ENCODE measurements at regions not wholly inside any gene's neighbourhood (a gene's known extent, or its start where the extent isn't known, plus 50 kb on each side); places are given as distances from the start of the nearest gene placed in this dataset.

- Histone ChIP-seq H3K4me2 (ENCODE audit: control insufficient read depth, insufficient read depth) (no peak overlapping the region), H2AFZ (ENCODE audit: control insufficient read depth, low read depth, low read length) (no peak overlapping the region), H3K9me3 (replicated peaks; ENCODE audit: control insufficient read depth, insufficient read depth, low read length) (no peaks in the 10 kb centered on the region), H3K4me3 (no peak overlapping the region), H3K27me3 (replicated peaks in 1 of 2; ENCODE audit: control insufficient read depth in 2 of 2, insufficient read depth in 2 of 2, low read length in 1 of 2) (no peaks in the 10 kb centered on the region), H3K4me1 (ENCODE audit: control insufficient read depth, insufficient read depth, low read length) (no peaks in the 10 kb centered on the region), H4K20me1 (ENCODE audit: control insufficient read depth, insufficient read depth) (no peaks in the 10 kb centered on the region), H3K36me3 (ENCODE audit: control insufficient read depth in 2 of 2, insufficient read depth in 2 of 2, low read length in 1 of 2) (no peaks in the 10 kb centered on the region), H3K79me2 (ENCODE audit: control insufficient read depth, insufficient read depth, low read length) (no peaks in the 10 kb centered on the region), H3K9ac (ENCODE audit: control insufficient read depth, insufficient read depth, low read length) (no peak overlapping the region), H3K27ac (ENCODE audit: control insufficient read depth, insufficient read depth) (no peak overlapping the region)
- ChIA-PET POLR2A (no interaction called here), CTCF (no interaction called here), SMC1A (ENCODE audit: uncharacterized antibody, unreplicated experiment) (no interaction called here), RAD21 (ENCODE audit: unreplicated experiment) (no interaction called here)
- ATAC-seq: no peak
- no peak for FAIRE-seq
- WGBS (ENCODE audit: insufficient coverage, insufficient replicate concordance, low lambda C conversion rate, missing lambda C conversion rate): 31% methylated on average over 3 of the region's 3 CpGs
- BruUV-seq (replicated peaks): no TSS peak
- DNase-seq (ENCODE audit: low read depth, low spot score): no peak
- TF ChIP-seq, protein P1, sequence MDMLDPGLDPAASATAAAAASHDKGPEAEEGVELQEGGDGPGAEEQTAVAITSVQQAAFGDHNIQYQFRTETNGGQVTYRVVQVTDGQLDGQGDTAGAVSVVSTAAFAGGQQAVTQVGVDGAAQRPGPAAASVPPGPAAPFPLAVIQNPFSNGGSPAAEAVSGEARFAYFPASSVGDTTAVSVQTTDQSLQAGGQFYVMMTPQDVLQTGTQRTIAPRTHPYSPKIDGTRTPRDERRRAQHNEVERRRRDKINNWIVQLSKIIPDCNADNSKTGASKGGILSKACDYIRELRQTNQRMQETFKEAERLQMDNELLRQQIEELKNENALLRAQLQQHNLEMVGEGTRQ (IDR thresholded peaks at IDR 0.05; ENCODE audit: borderline replicate concordance, low read depth, low read length): no peak
- in situ Hi-C loops (cut with MboI) (no loop called here), intact Hi-C loops (cut with micrococcal nuclease; ENCODE audit: unreplicated experiment) (loop anchor here (1.0 kb wide), 1 partner anchor 9 kb away; no protein-coding TSS in a partner anchor)
Observed at GRCh38 chr1:192045131-192045530, 113.1 kb upstream of the RGS18 start.

DNA sequence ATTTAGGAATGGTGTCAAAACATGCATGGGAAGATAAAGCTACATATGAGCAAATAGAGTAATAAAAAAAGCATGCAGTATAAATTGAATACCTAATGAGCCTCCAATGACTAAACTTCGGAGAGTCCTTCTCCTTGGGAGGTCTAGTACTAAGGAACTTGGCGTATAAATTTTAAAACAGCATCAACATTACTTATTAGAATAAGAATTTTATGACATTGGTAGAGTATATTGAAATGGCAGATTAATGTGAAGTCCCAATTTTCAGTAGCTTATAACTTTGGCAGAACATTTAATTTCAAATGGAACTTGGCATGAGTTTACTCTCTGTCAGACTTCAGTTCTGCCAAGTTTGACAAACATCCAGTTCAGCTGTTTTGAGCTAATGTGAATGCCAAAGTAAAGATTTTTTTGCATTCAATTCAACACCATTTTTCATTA is 104.7 kb upstream of the RGS18 start:
- ATAC-seq: no peak

More for the DNA sequence above, 104.7 kb upstream of the RGS18 start:
- RAD21 ChIA-PET (ENCODE audit: unreplicated experiment): interaction anchor here (1.2 kb wide), 1 partner anchor 389 kb away, joined by 3 read pairs; no protein-coding TSS in a partner anchor
- CTCF ChIA-PET: interaction anchor here (0.6 kb wide), 1 partner anchor 216 kb away, joined by 3 read pairs; no protein-coding TSS in a partner anchor
- WGBS (ENCODE audit: insufficient coverage, insufficient replicate concordance, low lambda C conversion rate, missing lambda C conversion rate): 21% methylated on average over 2 of the region's 2 CpGs
- H4K20me1 ChIP-seq (ENCODE audit: control insufficient read depth, insufficient read depth): no peaks in the 10 kb centered on the region
- in situ Hi-C loops (cut with MboI): no loop called here
- DNase-seq (ENCODE audit: low read depth, low spot score): no peak
- H3K79me2 ChIP-seq (ENCODE audit: control insufficient read depth, insufficient read depth, low read length): no peaks in the 10 kb centered on the region
- H2AFZ ChIP-seq (ENCODE audit: control insufficient read depth, low read depth, low read length): no peak overlapping the region
- no TSS peak for BruUV-seq (replicated peaks)
- no peaks in the 10 kb centered on the region for H3K36me3 ChIP-seq (ENCODE audit: control insufficient read depth in 2 of 2, insufficient read depth in 2 of 2, low read length in 1 of 2)
- POLR2A ChIA-PET: no interaction called here
- no peak for TF ChIP-seq KDM1A (IDR thresholded peaks at IDR 0.05; ENCODE audit: borderline replicate concordance)
- no peak for TF ChIP-seq ESRRA (IDR thresholded peaks at IDR 0.05; ENCODE audit: low read length)
- no peak for TF ChIP-seq ZBTB4 (CRISPR knock-in tag; IDR thresholded peaks at IDR 0.05)
- no peak for TF ChIP-seq BMI1 (IDR thresholded peaks at IDR 0.05; ENCODE audit: borderline replicate concordance)
- TF ChIP-seq ASH2L (IDR thresholded peaks at IDR 0.05; ENCODE audit: borderline replicate concordance, low read depth): no peak
- TF ChIP-seq PML (IDR thresholded peaks at IDR 0.05; ENCODE audit: low read length): no peak
- no peak for TF ChIP-seq ZBTB11 (CRISPR knock-in tag; IDR thresholded peaks at IDR 0.05)
- no peak overlapping the region for H3K27ac ChIP-seq (ENCODE audit: control insufficient read depth, insufficient read depth)
- intact Hi-C loops (cut with micrococcal nuclease; ENCODE audit: unreplicated experiment): loop anchor here (10.0 kb wide), 1 partner anchor 391 kb away; no protein-coding TSS in a partner anchor
- no peak for FAIRE-seq
- H3K9ac ChIP-seq (ENCODE audit: control insufficient read depth, insufficient read depth, low read length): no peak overlapping the region
- H3K4me3 ChIP-seq: no peak overlapping the region
- H3K4me1 ChIP-seq (ENCODE audit: control insufficient read depth, insufficient read depth, low read length): no peaks in the 10 kb centered on the region
- SMC1A ChIA-PET (ENCODE audit: uncharacterized antibody, unreplicated experiment): interaction anchor here (1.0 kb wide), 1 partner anchor 10 kb away, joined by 3 read pairs; no protein-coding TSS in a partner anchor
- no peak overlapping the region for H3K4me2 ChIP-seq (ENCODE audit: control insufficient read depth, insufficient read depth)
- no peaks in the 10 kb centered on the region for H3K27me3 ChIP-seq (replicated peaks in 1 of 2; ENCODE audit: control insufficient read depth in 2 of 2, insufficient read depth in 2 of 2, low read length in 1 of 2)
- no peaks in the 10 kb centered on the region for H3K9me3 ChIP-seq (replicated peaks; ENCODE audit: control insufficient read depth, insufficient read depth, low read length)

All from GM12878 (cell line).